Osteocyte (in vitro differentiated cells): ENCODE measurements at regions not wholly inside any gene's neighbourhood (a gene's known extent, or its start where the extent isn't known, plus 50 kb on each side); places are given as distances from the start of the nearest gene placed in this dataset.

Experiments
- DNase-seq: peaks from one replicate; pipeline ENCODE4 v3.0.0; 2021; ENCODE audit warnings: mixed read lengths; ENCODE audit not compliant: unreplicated experiment; ENCODE audit errors: extremely low spot score
- H3K27ac Mint-ChIP-seq: one replicate; pipeline ENCODE4 v1.8.0; 2021; ENCODE audit warnings: mild to moderate bottlenecking, mixed read lengths; ENCODE audit not compliant: unreplicated experiment
- H3K27me3 Mint-ChIP-seq: one replicate; pipeline ENCODE4 v1.8.0; 2021; ENCODE audit warnings: mixed read lengths; ENCODE audit not compliant: unreplicated experiment
- H3K36me3 Mint-ChIP-seq: one replicate; pipeline ENCODE4 v1.8.0; 2021; ENCODE audit warnings: mixed read lengths; ENCODE audit not compliant: unreplicated experiment
- H3K4me1 Mint-ChIP-seq: one replicate; pipeline ENCODE4 v1.8.0; 2021; ENCODE audit warnings: mixed read lengths; ENCODE audit not compliant: unreplicated experiment
- H3K4me3 Mint-ChIP-seq: one replicate; pipeline ENCODE4 v1.8.0; 2021; ENCODE audit warnings: mild to moderate bottlenecking, moderate library complexity, mixed read lengths; ENCODE audit not compliant: unreplicated experiment
- H3K9me3 Mint-ChIP-seq: one replicate; pipeline ENCODE4 v1.8.0; 2021; ENCODE audit warnings: mixed read lengths; ENCODE audit not compliant: unreplicated experiment
- CTCF ChIP-seq: fragments of 200-600 bp; sonication (generic); IDR thresholded peaks from 2 replicates; pipeline ENCODE4 v1.5.0; 2021; ENCODE audit warnings: antibody characterized with exemption, mild to moderate bottlenecking, moderate library complexity

- DNase-seq = no peak
Measured at GRCh38 chr3:165518346-165518745, 318.9 kb downstream of the BCHE start.

GRCh38 chr3:165513715-165514701 lies 317.8 kb upstream of the SLITRK3 start:
- Mint-ChIP-seq H3K9me3 (peaks cover 5% of the 10 kb centered on the region), H3K4me3 (no peak overlapping the region), H3K27me3 (no peaks in the 10 kb centered on the region), H3K4me1 (no peaks in the 10 kb centered on the region), H3K36me3 (no peaks in the 10 kb centered on the region), H3K27ac (no peak overlapping the region)
- no peak for DNase-seq
- no peak for TF ChIP-seq CTCF

More at GRCh38 chr3:165518346-165518745, 318.9 kb downstream of the BCHE start:
- H3K27ac Mint-ChIP-seq = no peak overlapping the region
- TF ChIP-seq CTCF = no peak
- H3K4me3 Mint-ChIP-seq = no peak overlapping the region
- H3K4me1 Mint-ChIP-seq = no peaks in the 10 kb centered on the region
- H3K27me3 Mint-ChIP-seq = no peaks in the 10 kb centered on the region
- H3K9me3 Mint-ChIP-seq = peaks cover 11% of the 10 kb centered on the region
- H3K36me3 Mint-ChIP-seq = no peaks in the 10 kb centered on the region

GRCh38 chr3:165507576-165507975 lies 311.4 kb upstream of the SLITRK3 start:
- no peaks in the 10 kb centered on the region for H3K36me3 Mint-ChIP-seq
- no peak for DNase-seq
- H3K9me3 Mint-ChIP-seq = peaks cover 11% of the 10 kb centered on the region
- TF ChIP-seq CTCF = no peak
- no peak overlapping the region for H3K27ac Mint-ChIP-seq
- no peaks in the 10 kb centered on the region for H3K4me1 Mint-ChIP-seq
- H3K27me3 Mint-ChIP-seq = no peaks in the 10 kb centered on the region
- no peak overlapping the region for H3K4me3 Mint-ChIP-seq

- DNase-seq = no peak
- Mint-ChIP-seq H3K27ac (no peak overlapping the region), H3K4me3 (no peak overlapping the region), H3K4me1 (no peaks in the 10 kb centered on the region), H3K36me3 (no peaks in the 10 kb centered on the region), H3K27me3 (no peaks in the 10 kb centered on the region), H3K9me3 (peaks cover 11% of the 10 kb centered on the region)
- no peak for TF ChIP-seq CTCF
Measured at GRCh38 chr3:165507060-165507459, 310.9 kb upstream of the SLITRK3 start.

GRCh38 chr3:165505657-165506056 lies 309.5 kb upstream of the SLITRK3 start:
- no peak for DNase-seq
- Mint-ChIP-seq H3K4me1 (no peaks in the 10 kb centered on the region), H3K4me3 (no peak overlapping the region), H3K9me3 (peaks cover 11% of the 10 kb centered on the region), H3K27me3 (no peaks in the 10 kb centered on the region), H3K36me3 (no peaks in the 10 kb centered on the region), H3K27ac (no peak overlapping the region)
- no peak for TF ChIP-seq CTCF
